NCI-H345 treated with DMSO at 0.1 percent for 48 hours (cell line): ENCODE measurements at regions not wholly inside any gene's neighbourhood (a gene's known extent, or its start where the extent isn't known, plus 50 kb on each side); places are given as distances from the start of the nearest gene placed in this dataset.
A peak's percentile ranks its signal among the peaks of the same experiment; 100 is the strongest.

Experiments
- DNase-seq: peaks from one replicate; lab custom pipeline; 2025; ENCODE audit not compliant: unreplicated experiment; lab: John Stamatoyannopoulos, UW

DNA sequence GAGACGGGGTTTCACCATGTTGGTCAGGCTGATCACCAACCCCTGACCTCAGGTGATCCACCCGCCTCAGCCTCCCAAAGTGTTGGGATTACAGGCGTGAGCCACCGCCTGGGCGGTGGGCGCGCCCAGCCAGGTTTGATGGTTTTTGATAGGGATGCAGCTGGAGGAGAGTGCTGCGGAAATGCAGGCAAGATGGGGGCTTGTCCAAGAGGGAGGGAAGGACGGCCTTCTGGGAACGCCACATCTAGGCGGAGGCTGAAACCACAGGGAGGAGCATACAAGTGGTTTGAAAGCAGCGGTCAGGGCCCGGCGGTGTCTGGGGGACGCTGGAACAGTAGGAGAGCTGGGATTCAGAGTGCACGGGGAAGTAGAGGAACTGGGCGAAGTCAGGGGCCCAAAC, 134.6 kb downstream of the VRK1 start:
- DNase-seq: no peak

DNA sequence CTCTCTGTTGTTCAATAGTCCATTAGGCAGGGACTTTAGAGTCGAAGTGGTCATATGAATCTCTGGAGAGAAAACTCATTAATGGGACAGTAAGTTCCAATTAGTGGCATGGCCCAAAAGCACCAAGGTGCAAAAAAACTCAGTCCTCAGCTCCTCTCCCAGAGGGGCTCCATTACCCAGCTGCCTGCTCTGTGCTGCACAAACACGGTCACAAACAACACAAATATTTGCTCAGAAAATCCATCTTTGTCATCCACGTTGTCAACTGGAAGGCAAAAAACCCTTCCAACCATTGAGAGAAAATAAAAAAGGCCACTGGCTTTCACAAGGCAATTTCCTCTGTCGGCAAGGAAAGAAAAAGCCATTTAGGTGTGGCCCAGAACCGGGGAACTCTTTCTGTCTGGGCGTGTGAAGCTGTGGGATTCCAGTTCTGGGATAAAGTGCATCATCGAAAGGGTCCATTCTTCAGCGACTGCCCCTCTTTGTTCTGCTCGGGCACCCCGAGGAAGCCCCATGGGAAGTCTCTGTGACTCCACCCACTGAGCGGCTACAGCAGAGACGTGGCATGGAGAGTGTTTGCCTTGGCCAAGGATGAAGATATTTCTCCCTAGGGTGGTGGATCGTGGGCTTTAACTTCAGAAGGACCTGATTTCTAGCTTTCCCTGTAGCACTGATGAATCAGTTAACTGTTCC, 137.6 kb downstream of the VRK1 start:
- no peak for DNase-seq

- DNase-seq: no peak
Measured at GRCh38 chr14:96938946-96939345, 141.8 kb downstream of the VRK1 start.

DNA sequence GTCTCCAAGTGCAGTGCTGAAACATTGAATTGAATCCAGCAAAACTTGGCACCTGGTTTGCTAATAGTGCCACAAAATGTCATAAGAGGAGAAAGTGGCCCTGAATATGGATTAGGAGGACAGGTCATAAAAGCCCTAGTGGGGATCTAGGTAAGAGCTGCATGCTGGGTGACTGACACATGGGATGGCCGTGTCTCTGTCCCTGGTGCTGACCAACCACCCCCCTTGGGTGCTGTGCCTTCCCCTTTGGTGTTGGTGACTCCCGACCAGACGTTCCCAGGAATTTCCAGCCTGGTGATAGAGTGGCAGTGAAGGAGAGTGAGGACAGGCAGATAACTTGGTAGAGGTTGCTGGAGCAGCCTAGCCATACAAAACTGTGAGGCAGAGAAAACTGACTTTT, 142.8 kb downstream of the VRK1 start:
- DNase-seq: no peak

DNA sequence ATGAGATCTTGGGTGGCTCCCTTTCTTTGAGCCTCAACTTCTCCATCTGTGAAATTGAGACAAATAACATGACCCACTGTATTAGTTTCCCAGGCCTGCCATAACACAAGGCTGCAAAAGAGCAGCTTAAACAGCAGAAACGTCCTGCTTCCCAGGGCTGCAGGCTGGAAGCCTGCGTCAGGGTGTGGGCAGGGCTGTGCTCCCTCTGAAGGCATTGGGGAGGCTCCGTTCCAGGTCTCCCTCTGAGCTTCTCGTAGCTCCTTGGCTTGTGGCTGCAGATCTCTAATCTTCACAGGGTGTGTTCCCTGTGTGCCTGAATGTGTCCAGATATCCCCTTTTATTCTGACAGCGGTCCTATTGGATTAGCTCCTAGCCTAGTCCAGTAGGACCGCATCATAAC, 147.1 kb downstream of the VRK1 start:
- DNase-seq: no peak

- DNase-seq: no peak
Measured at GRCh38 chr14:96945721-96946120, 148.5 kb downstream of the VRK1 start.

DNA sequence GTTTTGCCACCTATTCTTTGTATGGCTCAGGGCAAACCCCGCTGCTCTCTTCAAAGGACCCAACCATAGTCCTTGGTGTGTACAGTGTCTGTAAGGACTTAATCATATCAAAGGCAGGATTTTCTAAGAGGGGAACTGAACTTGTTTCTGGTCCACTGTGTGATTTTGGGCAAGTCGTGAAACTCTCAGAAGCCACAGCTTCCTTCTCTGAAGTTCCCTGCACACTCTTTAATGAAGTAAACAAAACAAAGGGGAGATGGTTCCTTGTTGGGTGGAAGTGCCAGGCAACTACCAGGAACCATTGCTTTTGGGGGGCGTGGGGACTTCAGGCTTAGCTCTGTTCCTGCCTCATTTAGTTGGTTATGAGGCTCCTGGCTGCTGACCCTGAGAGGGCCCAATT, 152.4 kb downstream of the VRK1 start:
- no peak for DNase-seq

DNA sequence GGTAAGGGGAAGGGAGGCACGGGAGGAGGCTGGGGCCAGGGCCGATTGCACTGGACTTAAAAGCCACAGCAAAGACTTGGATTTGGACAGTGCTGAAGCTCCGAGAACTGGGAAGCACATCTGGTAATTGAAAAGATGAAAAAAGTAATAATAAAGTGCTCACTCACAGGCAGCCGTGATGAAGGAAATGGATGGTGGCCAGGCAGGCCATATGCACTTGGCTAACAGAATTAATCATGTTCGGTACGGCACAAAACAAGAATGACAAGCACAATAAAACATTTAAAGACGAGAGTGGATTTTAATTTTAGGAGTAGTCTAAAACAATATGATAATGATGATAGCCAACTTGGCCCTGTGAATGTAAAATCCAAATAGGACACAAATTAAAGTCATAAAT, 154.3 kb downstream of the VRK1 start:
- no peak for DNase-seq

DNA sequence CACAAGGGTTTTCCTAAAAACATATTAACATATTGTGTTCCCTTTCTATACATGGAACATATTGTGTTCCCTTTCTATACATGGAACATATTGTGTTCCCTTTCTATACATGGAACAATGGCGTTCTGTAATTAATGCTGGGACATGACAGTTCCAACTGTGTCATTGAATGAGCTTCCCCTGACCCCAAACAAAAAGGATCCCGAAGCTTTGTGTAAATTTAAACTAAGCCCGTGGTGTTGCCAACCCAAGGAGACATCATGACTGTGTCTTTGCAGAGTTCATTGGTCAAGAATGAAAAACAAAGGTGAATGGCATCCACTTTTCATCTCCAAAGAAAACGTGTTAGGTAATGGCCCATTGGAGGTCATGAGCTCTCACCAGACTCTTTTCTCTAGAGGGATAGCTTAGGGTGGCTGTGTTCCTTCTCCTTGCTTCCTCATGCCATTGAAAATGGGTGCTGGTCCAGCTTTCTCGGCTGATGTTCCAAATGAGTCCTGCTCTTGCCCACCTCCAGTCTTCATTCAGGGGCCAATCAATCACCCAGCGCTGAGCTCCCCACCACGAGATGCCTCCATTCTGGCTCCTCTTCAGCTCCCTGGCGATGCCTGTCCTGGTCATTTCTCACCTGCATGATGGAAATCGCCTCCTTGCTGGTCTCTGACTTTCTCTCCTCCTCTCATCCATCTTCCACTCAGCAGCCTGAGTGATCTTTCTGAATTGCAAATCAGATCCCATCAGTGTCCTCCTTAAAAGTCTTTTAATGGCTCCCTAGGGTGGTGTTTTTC, 156.1 kb downstream of the VRK1 start:
- DNase-seq: peak; percentile 32

- no peak for DNase-seq
Measured at GRCh38 chr14:96953875-96954185, 156.6 kb downstream of the VRK1 start.

DNA sequence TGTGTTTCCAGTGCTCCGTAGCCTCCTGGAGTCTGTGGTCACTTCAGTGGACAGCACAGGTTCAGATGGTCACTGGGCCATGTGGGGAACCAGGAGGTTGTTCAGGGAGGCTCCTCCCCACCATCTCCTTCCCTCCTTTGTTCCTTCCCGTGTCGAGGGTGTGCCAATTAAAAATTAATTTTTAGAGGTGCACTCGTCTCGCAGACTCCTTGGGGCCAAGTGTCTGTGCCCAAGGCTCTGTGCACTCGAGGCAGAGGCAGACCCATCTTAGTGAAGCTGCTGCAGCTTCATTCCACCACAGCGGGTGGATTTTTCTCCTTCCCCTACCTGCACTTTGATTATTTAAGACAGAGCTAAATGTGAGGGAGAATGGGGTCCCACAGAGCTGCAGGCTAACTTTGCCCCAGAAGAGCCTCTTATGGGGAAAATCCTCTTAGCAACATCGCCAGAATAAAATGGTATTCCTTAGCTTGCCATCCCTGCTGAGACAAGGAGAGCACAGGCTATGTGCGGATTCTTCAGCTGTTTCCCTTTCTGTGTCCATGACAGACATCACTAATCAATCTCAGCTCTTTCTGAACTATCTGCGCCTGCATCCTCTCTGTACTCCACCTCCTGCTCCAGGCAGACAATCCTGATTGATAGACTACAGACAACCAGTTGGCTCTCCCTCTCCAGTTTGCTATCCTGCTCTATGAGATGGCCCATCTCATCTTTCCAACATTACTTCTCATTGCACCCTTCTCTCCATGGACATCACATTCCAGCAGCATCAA, 159.5 kb downstream of the VRK1 start:
- DNase-seq: no peak

GRCh38 chr14:96958057-96958456, 160.9 kb downstream of the VRK1 start:
- DNase-seq: no peak

DNA sequence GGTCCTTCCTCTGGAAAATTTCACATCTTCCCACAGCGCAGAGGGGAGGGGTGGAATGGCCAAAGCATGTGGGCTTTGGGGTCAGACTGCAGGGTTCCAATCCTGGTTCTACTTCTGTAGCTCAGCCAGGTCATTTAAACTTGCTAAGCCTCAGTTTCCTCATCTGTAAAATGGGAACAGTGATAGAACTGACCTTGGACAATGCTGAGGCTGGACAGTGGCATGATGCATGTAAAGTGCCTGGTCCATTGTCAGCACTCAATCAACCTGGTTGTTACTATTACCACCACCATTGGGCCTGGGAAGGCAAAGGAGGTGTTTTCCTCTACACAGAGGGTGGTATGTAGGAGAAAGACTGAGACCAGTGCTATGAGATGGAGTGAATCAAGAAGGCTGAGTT, 162.8 kb downstream of the VRK1 start:
- no peak for DNase-seq

DNA sequence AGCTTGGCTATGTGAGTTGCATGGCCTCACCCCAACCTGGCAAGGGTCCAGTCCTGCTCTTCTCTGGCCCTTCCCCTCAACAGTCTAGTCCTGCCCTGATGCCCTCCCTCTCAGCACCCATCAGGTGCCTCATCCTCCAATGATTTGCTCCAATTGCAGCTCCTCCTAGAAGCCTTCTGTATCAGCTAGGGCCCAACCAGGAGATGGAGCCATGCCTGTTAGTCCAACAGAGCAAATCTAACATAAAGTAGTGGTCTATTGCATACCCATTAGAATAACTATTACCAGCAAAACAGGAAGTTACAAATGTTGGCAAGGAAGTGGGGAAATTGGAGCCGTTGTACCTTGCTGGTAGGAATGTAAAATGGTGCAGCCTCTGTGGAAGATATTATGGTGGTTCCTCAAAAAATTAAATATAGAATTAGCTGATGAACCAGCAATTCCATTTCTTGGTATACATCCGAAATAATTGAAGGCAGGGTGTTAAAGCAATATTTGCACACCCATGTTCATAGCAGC, 163.5 kb downstream of the VRK1 start:
- no peak for DNase-seq

DNA sequence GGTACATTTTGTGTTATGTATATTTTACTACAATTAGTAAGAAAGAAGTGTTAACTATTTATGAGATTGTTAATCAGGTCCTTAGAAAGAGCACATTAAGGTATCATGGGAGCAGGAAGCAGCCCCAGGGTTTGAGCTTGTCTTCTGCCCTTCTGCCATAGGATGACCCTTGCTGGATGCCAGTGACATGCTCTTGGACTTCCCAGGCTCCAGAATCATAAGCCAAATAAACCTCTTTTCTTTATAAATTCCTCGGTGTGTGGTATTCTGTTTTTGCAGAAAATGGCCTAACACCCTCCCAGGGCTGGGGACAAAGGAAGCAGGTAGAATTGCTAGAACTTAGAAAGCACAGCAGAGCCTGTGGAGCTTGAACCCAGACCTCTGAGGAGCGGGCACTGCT, 164.7 kb downstream of the VRK1 start:
- DNase-seq: no peak

GRCh38 chr14:96962337-96962736, 165.2 kb downstream of the VRK1 start:
- DNase-seq: no peak

DNA sequence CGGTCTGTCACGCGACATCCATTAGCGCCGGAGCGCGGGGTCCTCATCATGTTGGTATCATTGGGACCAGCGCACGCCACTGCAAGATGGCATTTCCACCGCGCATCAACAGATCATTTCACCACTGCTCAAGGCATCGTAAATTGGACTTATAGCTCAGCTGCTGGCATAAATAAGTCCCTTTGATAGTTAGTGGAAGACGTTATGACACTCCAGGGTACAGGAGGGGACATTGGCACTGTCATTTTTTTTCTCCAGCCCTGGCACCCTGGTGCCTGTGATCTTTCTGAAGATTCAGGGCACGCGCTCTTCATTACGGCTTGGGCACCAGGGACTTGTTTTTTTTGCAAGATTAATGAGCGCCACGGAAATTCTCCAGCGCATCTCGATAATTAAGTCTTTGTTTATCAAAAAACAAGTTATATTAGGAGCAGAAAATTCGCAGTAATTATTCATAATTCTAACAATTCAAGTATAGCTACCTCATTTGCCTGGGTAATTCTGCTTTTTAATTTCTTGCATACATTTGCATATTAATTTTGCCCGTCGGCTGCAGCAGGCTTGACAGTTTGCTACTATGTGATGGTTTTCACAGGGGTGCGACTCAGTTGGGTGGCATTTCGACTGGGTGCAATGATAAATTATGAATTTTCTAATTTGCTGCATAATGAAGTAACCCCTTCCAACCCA, 167.7 kb downstream of the VRK1 start:
- DNase-seq: no peak

GRCh38 chr14:96965885-96966595, 168.9 kb downstream of the VRK1 start:
- DNase-seq: no peak

- no peak for DNase-seq
Measured at GRCh38 chr14:96975116-96975515, 177.9 kb downstream of the VRK1 start.

- DNase-seq: peak; percentile 83
Measured at GRCh38 chr14:96978525-96979272, 181.5 kb downstream of the VRK1 start.
